Upper lobe of left lung (tissue), 4 donors: ENCODE measurements at regions not wholly inside any gene's neighbourhood (a gene's known extent, or its start where the extent isn't known, plus 50 kb on each side); places are given as distances from the start of the nearest gene placed in this dataset.

Experiments
- POLR2A ChIP-seq, 4 donors: fragments of 450-650 bp; IDR thresholded peaks; one replicate each; pipeline ENCODE4 v1.5.1; 2016 to 2017; ENCODE audit warnings: antibody characterized with exemption in 4 of 4, mild to moderate bottlenecking in 2 of 4
- POLR2AphosphoS5 ChIP-seq, 2 donors: sonication (generic); formaldehyde crosslinking; IDR thresholded peaks; one replicate each; pipeline ENCODE4 v1.5.1; 2017; ENCODE audit warnings: antibody characterized with exemption in 2 of 2
- TF ChIP-seq, protein P1 (sequence below), 6 experiments: fragments of 450-650 bp in 4 of 6; fragments of 200-600 bp in 2 of 6; sonication (generic) in 2 of 6; IDR thresholded peaks; one replicate each; pipeline ENCODE4 v1.5.1; 2016 to 2019; ENCODE audit warnings: antibody characterized with exemption in 6 of 6

DNA sequence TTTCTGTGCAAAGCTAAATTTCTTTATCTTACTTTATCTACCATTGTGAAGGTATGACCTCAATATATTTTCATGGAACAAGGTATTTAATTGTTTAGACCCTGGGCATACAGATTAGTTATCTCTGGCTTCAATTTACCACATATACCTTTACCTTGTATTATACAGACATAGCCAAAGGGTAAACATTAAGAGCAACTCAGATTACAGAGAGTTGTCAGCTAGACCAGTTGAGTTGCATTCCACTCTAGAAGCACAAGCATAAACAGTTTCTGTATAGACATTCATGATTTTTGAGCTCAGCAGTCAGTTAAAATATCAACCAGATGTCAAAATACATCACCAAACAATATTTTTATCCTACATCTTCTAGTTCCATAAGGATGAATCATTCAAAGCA is 857.3 kb upstream of the ZWINT start:
- TF ChIP-seq, protein P1, sequence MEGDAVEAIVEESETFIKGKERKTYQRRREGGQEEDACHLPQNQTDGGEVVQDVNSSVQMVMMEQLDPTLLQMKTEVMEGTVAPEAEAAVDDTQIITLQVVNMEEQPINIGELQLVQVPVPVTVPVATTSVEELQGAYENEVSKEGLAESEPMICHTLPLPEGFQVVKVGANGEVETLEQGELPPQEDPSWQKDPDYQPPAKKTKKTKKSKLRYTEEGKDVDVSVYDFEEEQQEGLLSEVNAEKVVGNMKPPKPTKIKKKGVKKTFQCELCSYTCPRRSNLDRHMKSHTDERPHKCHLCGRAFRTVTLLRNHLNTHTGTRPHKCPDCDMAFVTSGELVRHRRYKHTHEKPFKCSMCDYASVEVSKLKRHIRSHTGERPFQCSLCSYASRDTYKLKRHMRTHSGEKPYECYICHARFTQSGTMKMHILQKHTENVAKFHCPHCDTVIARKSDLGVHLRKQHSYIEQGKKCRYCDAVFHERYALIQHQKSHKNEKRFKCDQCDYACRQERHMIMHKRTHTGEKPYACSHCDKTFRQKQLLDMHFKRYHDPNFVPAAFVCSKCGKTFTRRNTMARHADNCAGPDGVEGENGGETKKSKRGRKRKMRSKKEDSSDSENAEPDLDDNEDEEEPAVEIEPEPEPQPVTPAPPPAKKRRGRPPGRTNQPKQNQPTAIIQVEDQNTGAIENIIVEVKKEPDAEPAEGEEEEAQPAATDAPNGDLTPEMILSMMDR (IDR thresholded peaks at IDR 0.05): no peak
- no peak for TF ChIP-seq POLR2AphosphoS5 (IDR thresholded peaks at IDR 0.05)
- no peak for TF ChIP-seq POLR2A (IDR thresholded peaks at IDR 0.05)
